Mammary epithelial cell (primary cell): ENCODE measurements at regions not wholly inside any gene's neighbourhood (a gene's known extent, or its start where the extent isn't known, plus 50 kb on each side); places are given as distances from the start of the nearest gene placed in this dataset.

Experiments
- CTCF ChIP-seq, 2 donors: IDR thresholded peaks in 1 of 2; conservative IDR thresholded peaks in 1 of 2; 2 replicates each; pipeline ENCODE4 v1.5.1; 2011 to 2012; ENCODE audit warnings: inconsistent platforms in 2 of 2, low read length in 2 of 2, mild to moderate bottlenecking in 2 of 2, control low read depth in 1 of 2, low read depth in 1 of 2; ENCODE audit not compliant: insufficient read depth in 1 of 2; ENCODE audit errors: extremely low read depth in 1 of 2
- EZH2 ChIP-seq: IDR thresholded peaks from 2 replicates; pipeline ENCODE4 v1.6.1; 2012; ENCODE audit warnings: low read length, inconsistent platforms, borderline replicate concordance

- no peak for TF ChIP-seq CTCF (conservative IDR thresholded peaks at IDR 0.05 in 1 of 2, IDR thresholded peaks at IDR 0.05 in 1 of 2; ENCODE audit: extremely low read depth in 1 of 2, insufficient read depth in 1 of 2, low read depth in 1 of 2, low read length in 2 of 2)
- TF ChIP-seq EZH2, result no peak
These were observed 536.8 kb upstream of the CPEB2 start for GRCh38 chr4:14465507-14465906.
